ENCODE measurements at regions not wholly inside any gene's neighbourhood (a gene's known extent, or its start where the extent isn't known, plus 50 kb on each side); places are given as distances from the start of the nearest gene placed in this dataset.

GRCh38 chr17:31679667-31680066 lies 179.4 kb downstream of the COPRS start:
- Histone ChIP-seq H3K4me3 (replicated peaks in 1 of 3; ENCODE audit: insufficient read depth in 1 of 3, low read depth in 1 of 3, low read length in 3 of 3) (no peak overlapping the region), H4K20me1 (replicated peaks; ENCODE audit: control insufficient read depth, extremely low read depth, insufficient read depth, low read length) (no peaks in the 10 kb centered on the region), H3K79me2 (ENCODE audit: control insufficient read depth, insufficient read depth, low read length) (no peaks in the 10 kb centered on the region), H3K27ac (ENCODE audit: insufficient read depth, low read depth, low read length) (no peak overlapping the region), H3K4me2 (ENCODE audit: insufficient read depth, low read length) (no peak overlapping the region), H3K27me3 (ENCODE audit: control insufficient read depth in 2 of 2, insufficient read depth in 2 of 2, low read length in 2 of 2) (peaks cover 2% of the 10 kb centered on the region in 2 experiments), H3K4me1 (ENCODE audit: control insufficient read depth, extremely low read depth, insufficient read depth, low read length) (no peaks in the 10 kb centered on the region), H3K9me3 (replicated peaks; ENCODE audit: control insufficient read depth, insufficient read depth, low read length) (no peaks in the 10 kb centered on the region), H3K9ac (replicated peaks; ENCODE audit: extremely low read depth, insufficient read depth, low read length) (no peak overlapping the region), H2AFZ (ENCODE audit: low read depth, low read length) (no peak overlapping the region), H3K9me1 (replicated peaks; ENCODE audit: control insufficient read depth, extremely low read depth, insufficient read depth, low read length) (no peaks in the 10 kb centered on the region), H3K36me3 (ENCODE audit: control insufficient read depth in 2 of 2, extremely low read depth in 1 of 2, insufficient read depth in 2 of 2, low read length in 2 of 2) (no peaks in the 10 kb centered on the region)
- intact Hi-C loops (cut with micrococcal nuclease) (no loop called here), dilution Hi-C loops (cut with MboI; ENCODE audit: extremely low pct_ligation_motif_present, low sequenced_read_pairs) (no loop called here)
- DNase-seq (ENCODE audit: low read depth, low spot score), result no peak
- no peak for FAIRE-seq
- CTCF ChIA-PET, result no interaction called here
- POLR2A ChIA-PET, result no interaction called here
- no TSS peak for BruUV-seq (replicated peaks)
- TF ChIP-seq POLR2A (IDR thresholded peaks at IDR 0.05; ENCODE audit: low read depth, low read length) (no peak), GATA2 (IDR thresholded peaks at IDR 0.05; ENCODE audit: insufficient read depth, insufficient read length, low read depth, low read length) (no peak), MYC (IDR thresholded peaks at IDR 0.05; ENCODE audit: low read depth, low read length) (no peak), JUN (IDR thresholded peaks at IDR 0.05; ENCODE audit: borderline replicate concordance, insufficient read depth, insufficient read length, low read depth) (no peak), POLR2AphosphoS5 (IDR thresholded peaks at IDR 0.05; ENCODE audit: insufficient read depth, low read depth, low read length) (no peak)

DNA sequence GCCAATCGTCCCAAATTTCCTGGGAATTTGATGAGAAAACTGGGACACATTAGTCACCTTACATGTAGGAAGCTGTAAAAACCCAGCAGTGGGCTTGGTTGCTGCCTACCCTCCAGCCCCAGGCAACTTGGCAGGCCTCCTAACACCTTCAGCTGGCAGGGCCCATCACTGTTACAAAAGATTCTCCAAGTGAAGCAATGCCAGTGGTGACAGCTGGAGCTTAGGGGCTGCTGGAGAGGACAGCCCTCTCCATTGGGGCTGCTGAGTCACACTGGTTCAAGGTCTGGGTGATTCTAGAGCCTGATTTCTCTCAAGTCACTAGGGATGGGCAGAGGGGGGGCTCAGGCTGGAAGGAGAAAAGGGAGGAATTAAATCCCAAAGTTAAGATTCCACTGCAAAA lies 180.6 kb downstream of the COPRS start:
- TF ChIP-seq CTCF (IDR thresholded peaks at IDR 0.05; ENCODE audit: extremely low read depth in 1 of 2, insufficient read depth in 1 of 2, low read depth in 1 of 2, low read length in 2 of 2), result no peak
- TF ChIP-seq EZH2 (IDR thresholded peaks at IDR 0.05; ENCODE audit: borderline replicate concordance, low read depth, low read length, severe bottlenecking), result no peak
- TF ChIP-seq POLR2A (IDR thresholded peaks at IDR 0.05; ENCODE audit: low read depth, low read length), result no peak
- no peak for TF ChIP-seq JUN (IDR thresholded peaks at IDR 0.05; ENCODE audit: borderline replicate concordance, insufficient read depth, insufficient read length, low read depth)
- TF ChIP-seq MYC (IDR thresholded peaks at IDR 0.05; ENCODE audit: low read depth, low read length), result no peak
- no peak for TF ChIP-seq POLR2AphosphoS5 (IDR thresholded peaks at IDR 0.05; ENCODE audit: insufficient read depth, low read depth, low read length)
- TF ChIP-seq, protein P1, sequence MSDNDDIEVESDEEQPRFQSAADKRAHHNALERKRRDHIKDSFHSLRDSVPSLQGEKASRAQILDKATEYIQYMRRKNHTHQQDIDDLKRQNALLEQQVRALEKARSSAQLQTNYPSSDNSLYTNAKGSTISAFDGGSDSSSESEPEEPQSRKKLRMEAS (IDR thresholded peaks at IDR 0.05; ENCODE audit: insufficient read depth, insufficient read length), result no peak
- TF ChIP-seq GATA2 (IDR thresholded peaks at IDR 0.05; ENCODE audit: insufficient read depth, insufficient read length, low read depth, low read length), result no peak
- no peak for TF ChIP-seq FOS (IDR thresholded peaks at IDR 0.05; ENCODE audit: borderline replicate concordance, insufficient read depth, low read length)
- Histone ChIP-seq H3K4me2 (ENCODE audit: insufficient read depth, low read length) (no peak overlapping the region), H3K79me2 (ENCODE audit: control insufficient read depth, insufficient read depth, low read length) (no peaks in the 10 kb centered on the region), H3K36me3 (ENCODE audit: control insufficient read depth in 2 of 2, extremely low read depth in 1 of 2, insufficient read depth in 2 of 2, low read length in 2 of 2) (no peaks in the 10 kb centered on the region), H3K4me1 (ENCODE audit: control insufficient read depth, extremely low read depth, insufficient read depth, low read length) (no peaks in the 10 kb centered on the region), H3K4me3 (replicated peaks in 1 of 3; ENCODE audit: insufficient read depth in 1 of 3, low read depth in 1 of 3, low read length in 3 of 3) (no peak overlapping the region), H3K27me3 (ENCODE audit: control insufficient read depth in 2 of 2, insufficient read depth in 2 of 2, low read length in 2 of 2) (peaks cover 0 to 2% of the 10 kb centered on the region in 2 experiments), H4K20me1 (replicated peaks; ENCODE audit: control insufficient read depth, extremely low read depth, insufficient read depth, low read length) (no peaks in the 10 kb centered on the region), H3K9ac (replicated peaks; ENCODE audit: extremely low read depth, insufficient read depth, low read length) (no peak overlapping the region), H2AFZ (ENCODE audit: low read depth, low read length) (no peak overlapping the region), H3K27ac (ENCODE audit: insufficient read depth, low read depth, low read length) (no peak overlapping the region), H3K9me3 (replicated peaks; ENCODE audit: control insufficient read depth, insufficient read depth, low read length) (no peaks in the 10 kb centered on the region), H3K9me1 (replicated peaks; ENCODE audit: control insufficient read depth, extremely low read depth, insufficient read depth, low read length) (no peaks in the 10 kb centered on the region)
- ChIA-PET CTCF (no interaction called here), POLR2A (no interaction called here)
- DNase-seq (ENCODE audit: low read depth, low spot score), result no peak
- dilution Hi-C loops (cut with MboI; ENCODE audit: extremely low pct_ligation_motif_present, low sequenced_read_pairs) (no loop called here), intact Hi-C loops (cut with micrococcal nuclease) (no loop called here)
- BruUV-seq (replicated peaks), result no TSS peak
- no peak for FAIRE-seq
